Skeletal muscle tissue (tissue), 3 donors: ENCODE measurements at regions not wholly inside any gene's neighbourhood (a gene's known extent, or its start where the extent isn't known, plus 50 kb on each side); places are given as distances from the start of the nearest gene placed in this dataset.

Experiments used
- H3K27ac ChIP-seq: one replicate; pipeline ENCODE4 v1.7.0; 2013; ENCODE audit warnings: mild to moderate bottlenecking, low read depth, low read length, inconsistent platforms
- H3K27me3 ChIP-seq, 3 donors: one replicate each; pipeline ENCODE4 v1.7.0; 2013; ENCODE audit warnings: low read length in 3 of 3; ENCODE audit not compliant: control insufficient read depth in 3 of 3, insufficient read depth in 3 of 3
- H3K36me3 ChIP-seq, 3 donors: one replicate each; pipeline ENCODE4 v1.7.0; 2013; ENCODE audit warnings: low read length in 3 of 3; ENCODE audit not compliant: control insufficient read depth in 3 of 3, insufficient read depth in 3 of 3
- H3K4me1 ChIP-seq, 3 donors: one replicate each; pipeline ENCODE4 v1.7.0; 2013; ENCODE audit warnings: low read length in 3 of 3, mild to moderate bottlenecking in 3 of 3; ENCODE audit not compliant: control insufficient read depth in 3 of 3, insufficient read depth in 3 of 3
- H3K4me3 ChIP-seq, 3 donors: one replicate each; pipeline ENCODE4 v1.7.0; 2013; ENCODE audit warnings: low read length in 3 of 3
- H3K9ac ChIP-seq, 3 donors: one replicate each; pipeline ENCODE4 v1.7.0; 2013; ENCODE audit warnings: low read length in 3 of 3, mild to moderate bottlenecking in 3 of 3, moderate library complexity in 2 of 3, low read depth in 1 of 3
- H3K9me3 ChIP-seq, 3 donors: one replicate each; pipeline ENCODE4 v1.7.0; 2013; ENCODE audit warnings: low read length in 3 of 3; ENCODE audit not compliant: control insufficient read depth in 3 of 3
- donor health status: Osteomylitis.

DNA sequence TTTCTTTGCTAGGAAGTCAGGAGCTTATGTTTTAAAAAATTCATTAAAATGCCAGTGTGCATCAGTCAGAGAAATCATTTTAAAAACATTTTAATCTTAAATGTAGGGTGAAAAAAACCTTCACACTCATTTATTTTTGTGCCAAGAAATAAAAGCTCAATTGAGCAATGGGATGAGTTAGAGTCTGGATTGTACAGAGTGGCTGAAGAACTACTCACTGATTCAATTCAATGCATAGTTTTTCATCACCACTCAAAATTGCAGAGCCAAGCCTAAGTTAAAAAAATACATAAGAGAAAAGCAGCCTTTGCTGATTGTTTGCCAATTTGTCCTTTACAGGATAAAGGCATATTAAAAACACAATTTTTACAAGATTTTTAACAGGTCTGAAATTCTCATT, 168.2 kb upstream of the DMRTA1 start:
- Histone ChIP-seq H3K9me3 (no peaks in the 10 kb centered on the region), H3K4me3 (no peak overlapping the region), H3K9ac (no peak overlapping the region), H3K36me3 (no peaks in the 10 kb centered on the region), H3K4me1 (no peaks in the 10 kb centered on the region), H3K27me3 (no peaks in the 10 kb centered on the region), H3K27ac (no peak overlapping the region)

DNA sequence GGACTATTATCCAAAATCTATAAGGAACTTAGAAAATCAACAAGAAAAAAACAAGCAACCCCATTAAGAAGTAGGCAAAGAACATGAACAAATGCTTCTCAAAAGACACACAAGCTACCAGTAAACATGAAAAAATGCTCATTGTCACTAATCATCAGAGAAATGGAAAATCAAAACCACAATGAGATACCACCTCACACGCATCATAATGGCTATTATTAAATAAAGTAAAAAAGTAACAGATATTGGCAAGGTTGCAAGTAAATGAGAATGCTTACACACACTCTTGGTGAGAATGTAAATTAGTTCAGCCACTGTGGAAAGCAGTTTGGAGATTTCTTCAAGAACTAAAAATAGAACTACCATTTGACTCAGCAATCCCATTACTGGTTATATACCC, 167.0 kb upstream of the DMRTA1 start:
- Histone ChIP-seq H3K4me1 (no peaks in the 10 kb centered on the region), H3K4me3 (no peak overlapping the region), H3K36me3 (no peaks in the 10 kb centered on the region), H3K9me3 (no peaks in the 10 kb centered on the region), H3K27ac (no peak overlapping the region), H3K9ac (no peak overlapping the region), H3K27me3 (no peaks in the 10 kb centered on the region)

DNA sequence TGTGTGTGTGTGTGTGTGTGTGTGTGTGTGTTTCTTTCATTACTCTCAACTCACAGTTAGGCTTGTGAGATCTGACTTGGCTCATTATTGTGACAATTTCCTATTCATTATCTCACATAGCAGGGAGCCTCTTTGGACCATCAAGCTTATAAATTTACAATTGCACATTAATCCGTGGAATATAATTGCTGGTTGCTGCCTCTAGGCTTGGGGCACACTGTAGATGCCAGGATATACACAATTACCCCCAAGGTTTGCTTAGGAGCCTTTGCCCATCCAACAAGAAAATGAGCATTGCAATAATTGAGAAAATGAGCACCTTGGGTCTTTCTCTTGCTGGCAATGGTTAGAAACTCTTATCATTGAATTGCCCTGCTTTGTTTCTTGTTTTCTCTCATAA, 161.6 kb upstream of the DMRTA1 start:
- H3K9me3 ChIP-seq, result no peaks in the 10 kb centered on the region
- H3K27me3 ChIP-seq, result no peaks in the 10 kb centered on the region
- H3K4me3 ChIP-seq, result no peak overlapping the region
- no peak overlapping the region for H3K27ac ChIP-seq
- no peak overlapping the region for H3K9ac ChIP-seq
- no peaks in the 10 kb centered on the region for H3K4me1 ChIP-seq
- H3K36me3 ChIP-seq, result no peaks in the 10 kb centered on the region

DNA sequence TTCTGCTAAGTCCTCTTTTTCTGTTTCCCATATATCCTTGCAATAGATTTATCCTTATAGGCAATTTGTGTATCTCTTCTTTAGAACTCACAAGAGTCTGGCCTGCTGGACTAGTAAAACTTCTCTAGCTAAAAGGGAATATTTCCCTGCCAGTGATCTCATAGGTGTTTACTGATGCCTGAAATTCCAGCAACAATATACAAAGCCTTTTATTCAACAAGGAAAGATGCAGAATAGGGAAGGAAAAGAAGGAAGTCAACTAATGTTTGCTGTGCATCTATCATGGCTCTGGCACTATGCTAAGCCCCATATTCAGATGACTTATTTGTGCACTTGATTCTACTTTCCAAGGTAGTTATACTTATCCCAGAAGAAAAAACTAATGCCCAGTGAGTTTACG, 160.0 kb upstream of the DMRTA1 start:
- Histone ChIP-seq H3K4me3 (no peak overlapping the region), H3K9ac (no peak overlapping the region), H3K27ac (no peak overlapping the region), H3K4me1 (no peaks in the 10 kb centered on the region), H3K9me3 (no peaks in the 10 kb centered on the region), H3K36me3 (no peaks in the 10 kb centered on the region), H3K27me3 (no peaks in the 10 kb centered on the region)

DNA sequence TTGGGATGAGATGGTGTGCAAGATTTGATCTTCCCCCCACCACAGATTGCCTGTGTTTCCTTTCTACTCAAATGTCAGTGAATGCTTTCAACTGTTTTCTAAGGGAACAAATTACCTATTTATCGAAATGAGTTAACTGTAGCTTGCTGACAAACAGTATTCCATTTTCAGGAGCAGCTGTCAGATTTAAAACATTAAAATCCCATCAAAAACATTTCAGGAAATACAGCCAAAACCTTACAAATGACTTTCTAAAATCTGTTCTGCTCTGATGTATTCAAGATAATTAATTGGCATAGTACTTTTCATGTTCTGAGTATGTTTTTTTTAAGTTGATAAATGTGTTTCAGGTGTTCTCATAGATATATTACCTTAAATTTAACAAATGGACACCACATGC, 158.0 kb upstream of the DMRTA1 start:
- Histone ChIP-seq H3K27ac (no peak overlapping the region), H3K9ac (no peak overlapping the region), H3K9me3 (no peaks in the 10 kb centered on the region), H3K27me3 (no peaks in the 10 kb centered on the region), H3K4me1 (no peaks in the 10 kb centered on the region), H3K36me3 (no peaks in the 10 kb centered on the region), H3K4me3 (no peak overlapping the region)

DNA sequence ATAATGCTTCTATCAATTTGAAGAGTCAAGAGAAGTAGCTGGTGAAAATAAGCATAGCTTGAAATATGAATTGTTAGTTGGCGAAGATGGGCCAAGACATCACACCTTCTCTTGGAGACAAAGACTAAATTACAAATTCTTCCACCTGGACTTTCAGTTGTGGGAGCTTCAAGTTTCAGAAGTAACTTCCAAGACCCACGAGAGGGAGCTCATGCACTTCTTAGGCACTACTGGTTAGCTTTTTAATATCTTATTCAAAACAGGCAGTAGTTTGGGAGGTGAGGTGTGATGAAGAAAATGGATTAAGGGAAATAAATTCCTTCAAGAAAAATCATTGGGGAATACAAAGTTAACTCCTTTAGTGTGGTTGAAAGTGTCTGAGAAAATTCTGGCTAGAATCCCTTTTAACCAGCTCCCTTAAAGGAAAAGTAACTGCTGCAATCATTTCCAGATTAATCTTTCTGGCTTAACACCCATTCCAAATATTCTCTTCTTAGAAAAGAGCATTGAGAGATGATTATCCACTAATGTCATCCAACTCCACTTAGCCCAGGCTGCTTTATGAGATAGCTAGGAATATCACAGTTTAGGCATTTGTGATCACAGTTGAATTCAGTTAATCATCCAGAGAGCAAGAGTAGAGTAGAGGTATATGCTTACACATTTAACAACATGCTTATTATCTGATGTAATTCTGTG, 139.5 kb upstream of the DMRTA1 start:
- H3K4me3 ChIP-seq, result no peak overlapping the region

DNA sequence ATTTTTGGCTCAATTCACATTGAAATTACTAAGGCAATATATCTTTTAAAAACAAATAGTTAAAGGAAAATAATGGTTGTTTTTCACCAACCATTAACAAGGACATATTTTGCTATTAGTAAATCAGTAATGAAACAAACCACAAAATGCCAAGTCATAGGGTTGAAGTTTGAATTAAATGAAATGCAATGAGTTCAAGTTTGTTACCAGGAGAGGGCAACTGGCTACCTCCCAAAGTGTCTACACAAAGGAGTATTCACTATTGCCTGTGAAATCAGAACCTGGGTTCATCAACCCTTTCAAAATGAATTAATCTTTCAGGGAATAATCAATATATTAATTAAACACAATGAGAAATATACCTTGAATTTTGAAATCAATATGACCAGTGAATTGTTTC, 138.4 kb upstream of the DMRTA1 start:
- Histone ChIP-seq H3K27ac (no peak overlapping the region), H3K9me3 (no peaks in the 10 kb centered on the region), H3K9ac (no peak overlapping the region), H3K27me3 (no peaks in the 10 kb centered on the region), H3K4me3 (no peak overlapping the region), H3K4me1 (no peaks in the 10 kb centered on the region), H3K36me3 (no peaks in the 10 kb centered on the region)

More for the DNA sequence above, 139.5 kb upstream of the DMRTA1 start:
- no peak overlapping the region for H3K9ac ChIP-seq
- H3K9me3 ChIP-seq, result no peaks in the 10 kb centered on the region
- no peaks in the 10 kb centered on the region for H3K4me1 ChIP-seq
- no peaks in the 10 kb centered on the region for H3K36me3 ChIP-seq
- no peaks in the 10 kb centered on the region for H3K27me3 ChIP-seq
- no peak overlapping the region for H3K27ac ChIP-seq

DNA sequence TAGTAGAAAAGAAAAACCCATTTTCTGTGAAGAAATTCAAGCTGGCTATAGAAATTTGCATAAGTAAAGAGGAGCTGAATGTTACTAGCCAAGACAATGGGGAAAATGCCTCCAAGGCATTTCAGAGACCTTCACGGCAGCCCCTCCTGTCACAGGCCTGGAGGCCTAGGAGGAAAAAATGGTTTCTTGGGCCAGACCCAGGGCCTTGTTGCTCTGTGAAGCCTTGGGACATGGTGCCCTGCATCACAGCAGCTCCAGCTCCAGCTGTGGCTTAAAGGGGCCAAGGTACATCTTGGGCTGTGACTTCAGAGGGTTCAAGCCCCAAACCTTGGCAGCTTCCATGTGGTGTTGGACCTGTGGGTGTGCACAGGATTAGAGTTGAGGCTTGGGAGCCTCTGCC, 130.0 kb upstream of the DMRTA1 start:
- Histone ChIP-seq H3K36me3 (no peaks in the 10 kb centered on the region), H3K9ac (no peak overlapping the region), H3K27ac (no peak overlapping the region), H3K9me3 (peaks cover 0 to 2% (median 0%) of the 10 kb centered on the region in 3 donors), H3K4me1 (no peaks in the 10 kb centered on the region), H3K4me3 (no peak overlapping the region), H3K27me3 (no peaks in the 10 kb centered on the region)

DNA sequence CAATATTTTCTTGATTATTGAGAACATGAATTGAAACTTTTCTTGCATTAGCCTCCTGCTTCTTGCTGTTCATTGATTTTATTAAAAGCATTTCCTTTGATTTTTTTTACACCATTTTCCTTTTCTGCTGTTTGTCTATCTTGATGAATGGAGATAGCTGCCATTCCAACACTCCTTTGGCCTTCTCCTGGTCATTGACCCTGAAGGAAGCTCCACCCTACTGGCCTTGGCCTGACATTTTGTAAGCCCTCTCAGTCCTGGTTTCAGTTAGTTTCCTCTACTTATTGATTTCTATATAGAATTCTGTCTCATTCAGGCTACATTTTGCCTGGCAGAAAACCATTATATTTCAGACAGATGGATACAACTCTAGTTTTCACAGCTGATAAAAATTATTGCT, 115.1 kb upstream of the DMRTA1 start:
- Histone ChIP-seq H3K4me1 (no peaks in the 10 kb centered on the region), H3K9ac (no peak overlapping the region), H3K27ac (no peak overlapping the region), H3K4me3 (no peak overlapping the region), H3K27me3 (no peaks in the 10 kb centered on the region), H3K9me3 (no peaks in the 10 kb centered on the region), H3K36me3 (no peaks in the 10 kb centered on the region)

DNA sequence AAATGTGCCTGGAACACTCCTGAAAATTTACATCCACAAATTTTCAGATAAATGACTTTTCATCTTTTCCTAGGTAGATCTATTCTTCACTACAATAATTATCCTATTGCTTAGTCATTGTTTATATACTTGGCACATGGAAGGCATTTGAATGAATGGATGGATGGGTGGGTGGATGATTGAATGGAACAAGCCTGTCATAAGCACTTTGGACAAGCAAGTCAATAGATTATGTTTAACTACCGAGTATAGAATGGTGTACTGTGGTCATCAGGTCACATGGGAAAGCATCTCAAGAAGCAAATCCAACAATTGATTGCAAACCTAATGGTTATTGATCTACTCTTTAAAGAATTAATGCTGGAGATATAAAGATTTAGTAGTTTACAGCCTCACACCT, 114.4 kb upstream of the DMRTA1 start:
- no peaks in the 10 kb centered on the region for H3K36me3 ChIP-seq
- no peak overlapping the region for H3K9ac ChIP-seq
- no peak overlapping the region for H3K4me3 ChIP-seq
- H3K27me3 ChIP-seq, result no peaks in the 10 kb centered on the region
- no peaks in the 10 kb centered on the region for H3K9me3 ChIP-seq
- no peak overlapping the region for H3K27ac ChIP-seq
- no peaks in the 10 kb centered on the region for H3K4me1 ChIP-seq
